Neuron (in vitro differentiated cells): ENCODE measurements at regions not wholly inside any gene's neighbourhood (a gene's known extent, or its start where the extent isn't known, plus 50 kb on each side); places are given as distances from the start of the nearest gene placed in this dataset.

Experiments
- H2AFZ ChIP-seq: one replicate; pipeline ENCODE4 v1.6.1; 2013; ENCODE audit warnings: low read depth, mild to moderate bottlenecking, inconsistent platforms, low read length, moderate library complexity
- H3K27me3 ChIP-seq: one replicate; pipeline ENCODE4 v1.6.1; 2013; ENCODE audit warnings: low read length; ENCODE audit not compliant: insufficient read depth
- H3K36me3 ChIP-seq: one replicate; pipeline ENCODE4 v1.6.1; 2013; ENCODE audit warnings: low read length; ENCODE audit not compliant: insufficient read depth
- H3K4me1 ChIP-seq: one replicate; pipeline ENCODE4 v1.6.1; 2013; ENCODE audit warnings: low read length; ENCODE audit not compliant: insufficient read depth
- H3K4me3 ChIP-seq: 2 replicates; pipeline ENCODE4 v1.5.1; 2013; ENCODE audit warnings: mild to moderate bottlenecking, low read length, moderate library complexity
- H3K9me3 ChIP-seq: one replicate; pipeline ENCODE4 v1.6.1; 2013; ENCODE audit warnings: low read length

- H3K9me3 ChIP-seq: no peaks in the 10 kb centered on the region
- H3K4me3 ChIP-seq: no peak overlapping the region
- H3K27me3 ChIP-seq: peaks cover 55% of the 10 kb centered on the region
- H3K4me1 ChIP-seq: peaks cover 3% of the 10 kb centered on the region
- no peak overlapping the region for H2AFZ ChIP-seq
- H3K36me3 ChIP-seq: no peaks in the 10 kb centered on the region
These were observed 88.1 kb downstream of the FOXL3 start for GRCh38 chr7:378041-378420.

DNA sequence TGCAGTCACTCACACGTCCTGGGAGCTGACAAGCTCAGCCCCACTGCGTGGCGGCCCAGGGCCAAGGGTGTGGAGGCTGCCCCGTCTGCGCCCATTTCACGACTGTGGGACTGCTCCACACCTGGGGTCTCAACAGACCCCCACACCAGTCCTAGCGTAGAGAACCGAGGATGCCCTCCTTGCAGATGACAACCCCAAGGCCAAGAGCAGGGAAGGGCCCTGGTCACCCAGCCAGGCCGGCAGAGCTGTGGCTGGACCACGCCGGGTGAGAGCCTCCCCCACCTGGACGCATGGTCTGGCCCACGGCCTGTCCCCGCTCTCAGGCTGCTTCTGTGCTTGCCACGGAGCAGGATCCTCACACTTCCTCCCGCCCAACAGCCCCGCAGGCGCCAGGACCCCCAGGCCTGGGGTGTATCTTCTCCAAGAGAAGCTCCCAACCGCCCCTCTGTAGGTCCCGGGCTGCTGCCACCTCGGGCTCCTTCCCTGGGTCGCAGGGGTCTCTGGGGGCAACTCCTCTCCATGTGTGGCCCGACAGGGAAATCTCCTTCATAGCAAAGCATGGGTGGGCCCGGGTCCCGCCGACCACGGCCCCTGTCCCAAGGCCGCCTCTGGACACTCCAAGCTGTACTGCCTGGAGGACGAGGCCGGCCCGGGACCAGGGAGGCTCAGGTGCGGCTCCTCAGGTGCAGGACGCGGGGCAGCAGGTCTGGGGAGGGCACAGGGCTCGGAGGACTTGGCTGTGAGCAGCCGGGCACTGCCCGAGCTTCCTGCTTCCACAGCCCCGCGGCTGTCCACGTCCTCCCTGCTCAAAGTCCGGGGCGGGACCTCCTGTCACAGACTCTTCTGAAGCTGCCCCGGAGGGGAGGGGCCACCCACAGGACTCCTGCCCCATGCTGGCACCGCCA, 88.8 kb downstream of the FOXL3 start:
- Histone ChIP-seq H3K36me3 (no peaks in the 10 kb centered on the region), H3K4me1 (peaks cover 3% of the 10 kb centered on the region), H3K27me3 (peaks cover 50% of the 10 kb centered on the region), H3K9me3 (no peaks in the 10 kb centered on the region), H3K4me3 (no peak overlapping the region), H2AFZ (no peak overlapping the region)

GRCh38 chr7:379456-380138, 89.6 kb downstream of the FOXL3 start:
- Histone ChIP-seq H2AFZ (no peak overlapping the region), H3K4me3 (no peak overlapping the region), H3K9me3 (no peaks in the 10 kb centered on the region), H3K36me3 (no peaks in the 10 kb centered on the region), H3K27me3 (peaks cover 45% of the 10 kb centered on the region), H3K4me1 (peaks cover 3% of the 10 kb centered on the region)

GRCh38 chr7:380139-380485, 90.1 kb downstream of the FOXL3 start:
- Histone ChIP-seq H3K27me3 (peaks cover 40% of the 10 kb centered on the region), H3K4me3 (no peak overlapping the region), H2AFZ (no peak overlapping the region), H3K4me1 (peaks cover 3% of the 10 kb centered on the region), H3K9me3 (no peaks in the 10 kb centered on the region), H3K36me3 (no peaks in the 10 kb centered on the region)

GRCh38 chr7:380711-381210, 90.8 kb downstream of the FOXL3 start:
- H3K27me3 ChIP-seq: peaks cover 34% of the 10 kb centered on the region
- no peak overlapping the region for H2AFZ ChIP-seq
- peaks cover 3% of the 10 kb centered on the region for H3K4me1 ChIP-seq
- H3K9me3 ChIP-seq: no peaks in the 10 kb centered on the region
- H3K4me3 ChIP-seq: no peak overlapping the region
- H3K36me3 ChIP-seq: no peaks in the 10 kb centered on the region

DNA sequence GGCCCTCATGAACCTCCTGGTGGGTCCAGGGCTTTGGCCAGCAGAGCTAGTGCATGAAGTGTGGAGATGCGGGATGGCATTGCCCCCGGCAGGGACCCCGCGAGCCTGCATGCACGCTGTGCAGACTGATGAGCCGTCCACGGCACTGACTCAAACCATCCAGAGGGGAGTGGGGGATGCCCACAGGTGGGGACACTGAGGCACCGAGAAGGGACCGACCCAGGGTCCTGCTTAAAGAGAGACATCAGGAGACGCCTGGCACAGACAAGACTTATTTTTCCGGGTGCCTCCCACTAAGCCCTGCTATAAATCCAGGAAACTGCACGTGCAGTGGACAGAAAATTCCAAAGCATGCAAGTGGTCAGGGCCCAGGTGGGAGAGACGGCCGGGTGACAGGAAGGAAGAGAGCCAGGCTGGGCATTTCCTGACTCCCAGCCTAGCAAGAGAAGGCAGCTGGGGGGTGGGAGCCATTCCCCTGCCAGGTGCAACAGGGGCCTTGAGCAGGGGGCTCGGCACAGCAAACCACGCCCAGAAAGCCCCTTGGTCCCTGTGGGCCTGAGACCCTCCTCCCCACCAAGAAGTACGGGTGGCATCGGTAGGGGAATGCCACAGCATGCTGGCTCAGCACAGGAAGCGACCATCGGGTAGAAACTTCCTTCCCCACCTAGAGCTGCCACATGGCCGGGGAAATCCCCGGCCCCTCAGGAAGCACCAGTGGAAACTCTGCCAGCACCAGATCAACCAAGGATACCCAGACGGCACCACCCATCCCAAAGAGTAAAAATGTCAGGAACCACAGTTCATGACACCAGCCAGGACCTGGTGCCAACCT, 91.5 kb downstream of the FOXL3 start:
- no peaks in the 10 kb centered on the region for H3K36me3 ChIP-seq
- no peaks in the 10 kb centered on the region for H3K9me3 ChIP-seq
- H3K4me3 ChIP-seq: no peak overlapping the region
- H2AFZ ChIP-seq: no peak overlapping the region
- H3K4me1 ChIP-seq: peaks cover 3% of the 10 kb centered on the region
- peaks cover 30% of the 10 kb centered on the region for H3K27me3 ChIP-seq

- peaks cover 3% of the 10 kb centered on the region for H3K4me1 ChIP-seq
- H3K27me3 ChIP-seq: peaks cover 24% of the 10 kb centered on the region
- no peaks in the 10 kb centered on the region for H3K36me3 ChIP-seq
- H3K4me3 ChIP-seq: no peak overlapping the region
- H3K9me3 ChIP-seq: no peaks in the 10 kb centered on the region
- no peak overlapping the region for H2AFZ ChIP-seq
These were observed 92.1 kb downstream of the FOXL3 start for GRCh38 chr7:382043-382400.

DNA sequence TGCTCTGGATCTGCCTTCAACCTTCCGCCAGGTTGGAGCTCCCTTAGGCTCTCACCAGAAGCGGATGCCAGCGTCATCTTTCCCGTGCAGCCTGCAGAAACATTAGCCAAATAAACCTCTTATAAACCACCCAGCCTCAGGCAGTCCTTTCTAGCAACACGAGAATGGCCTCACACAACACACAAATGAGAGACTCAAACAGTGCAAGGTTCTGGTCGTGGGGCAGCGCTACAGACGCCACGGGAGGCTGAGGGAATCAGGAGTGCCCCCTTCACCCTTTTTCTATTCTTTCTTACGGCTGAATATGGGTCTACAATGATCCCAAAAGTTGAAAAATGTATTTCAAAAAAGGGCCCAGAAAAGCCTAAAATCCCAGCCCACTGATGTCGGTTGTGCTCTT, 96.4 kb downstream of the FOXL3 start:
- H3K4me3 ChIP-seq: no peak overlapping the region
- H3K4me1 ChIP-seq: no peaks in the 10 kb centered on the region
- no peaks in the 10 kb centered on the region for H3K27me3 ChIP-seq
- H3K9me3 ChIP-seq: no peaks in the 10 kb centered on the region
- H2AFZ ChIP-seq: no peak overlapping the region
- H3K36me3 ChIP-seq: no peaks in the 10 kb centered on the region

GRCh38 chr7:387132-388022, 97.4 kb downstream of the FOXL3 start:
- Histone ChIP-seq H2AFZ (no peak overlapping the region), H3K36me3 (no peaks in the 10 kb centered on the region), H3K27me3 (no peaks in the 10 kb centered on the region), H3K4me1 (no peaks in the 10 kb centered on the region), H3K9me3 (peaks cover 2% of the 10 kb centered on the region), H3K4me3 (no peak overlapping the region)

DNA sequence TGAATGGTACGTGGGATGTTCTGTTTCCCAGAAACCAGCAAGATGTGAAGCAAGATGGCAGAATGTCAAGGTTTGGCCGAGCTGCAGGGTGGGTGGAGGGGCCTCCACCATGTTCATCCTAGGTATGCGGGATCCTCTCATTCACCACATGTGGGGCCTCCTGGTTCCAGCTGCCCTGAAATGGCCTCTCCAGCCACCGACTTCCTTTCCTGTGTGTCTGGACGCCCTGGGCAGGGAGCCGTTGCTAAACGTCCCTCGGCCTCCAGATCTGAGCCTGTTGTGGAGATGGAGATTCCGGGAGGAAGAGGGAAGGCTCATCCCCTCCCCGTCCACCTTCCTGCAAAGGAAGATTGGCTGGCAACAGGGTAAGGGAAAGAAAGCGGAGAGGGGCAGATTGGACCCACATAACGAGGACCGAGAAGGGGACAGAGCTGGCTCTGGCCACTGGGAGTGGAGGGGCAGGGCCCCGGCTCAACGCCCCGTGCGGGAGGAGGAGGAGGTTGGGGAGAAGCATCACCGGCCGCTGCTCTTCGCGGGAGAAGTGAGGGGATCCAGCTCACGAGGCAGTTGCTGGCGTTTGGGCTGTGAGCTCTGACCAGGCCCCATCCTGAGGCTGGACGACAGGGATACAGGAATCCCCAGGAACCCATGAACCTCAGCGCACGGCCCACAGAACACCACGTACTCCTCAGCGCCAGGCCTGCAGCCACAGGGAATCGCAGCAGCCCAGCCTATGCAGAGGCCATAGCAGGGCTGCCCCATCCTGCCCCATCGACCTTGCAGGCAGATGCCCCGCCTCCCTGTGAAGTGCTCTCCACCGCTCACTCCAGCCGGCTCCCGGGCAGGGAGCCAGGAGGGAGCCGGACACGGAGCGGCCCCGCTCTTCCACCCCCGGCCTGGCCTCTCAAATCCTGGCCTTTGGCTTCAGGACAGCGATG, 98.3 kb downstream of the FOXL3 start:
- H3K9me3 ChIP-seq: peaks cover 2% of the 10 kb centered on the region
- H3K4me1 ChIP-seq: no peaks in the 10 kb centered on the region
- H3K27me3 ChIP-seq: no peaks in the 10 kb centered on the region
- no peak overlapping the region for H2AFZ ChIP-seq
- no peak overlapping the region for H3K4me3 ChIP-seq
- no peaks in the 10 kb centered on the region for H3K36me3 ChIP-seq

DNA sequence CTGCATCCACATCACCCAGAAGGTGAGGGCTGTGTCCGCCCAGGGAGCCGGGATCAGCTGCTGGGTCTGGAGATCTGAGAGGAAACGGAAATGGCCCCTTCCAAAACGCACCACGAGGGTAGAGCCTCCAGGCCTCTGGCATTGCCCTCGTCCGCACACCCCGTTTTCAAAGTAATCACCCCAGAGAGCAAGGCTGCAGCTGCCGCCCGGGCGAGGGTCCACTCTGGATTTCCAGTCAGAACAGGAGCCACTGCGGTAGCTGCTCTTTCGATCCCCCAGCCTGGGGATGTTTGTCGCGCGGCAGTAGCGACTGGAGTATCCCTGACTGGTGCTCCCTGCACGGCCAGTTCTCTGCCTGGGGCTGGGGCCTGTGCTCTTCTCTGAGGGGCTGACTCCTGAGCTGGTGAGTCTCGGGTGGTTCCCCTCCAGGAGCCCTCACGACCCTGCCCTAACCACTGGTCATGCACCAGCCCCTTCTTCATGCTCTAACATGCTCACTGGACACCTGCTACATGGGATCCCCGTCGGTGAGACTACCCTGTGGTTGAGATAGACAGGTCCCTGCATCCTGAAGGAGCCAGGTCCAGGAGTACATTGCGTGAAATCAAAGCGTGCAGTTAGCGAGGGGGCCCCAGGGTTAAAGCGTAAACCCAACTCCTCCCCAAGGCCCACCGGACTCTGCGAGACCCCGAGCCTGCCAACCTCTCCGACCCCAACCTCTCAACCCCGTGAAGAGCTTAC, 99.2 kb downstream of the FOXL3 start:
- Histone ChIP-seq H3K9me3 (peaks cover 2% of the 10 kb centered on the region), H3K27me3 (no peaks in the 10 kb centered on the region), H2AFZ (no peak overlapping the region), H3K36me3 (no peaks in the 10 kb centered on the region), H3K4me1 (no peaks in the 10 kb centered on the region), H3K4me3 (no peak overlapping the region)
